GM18907 (cell line): ENCODE measurements at regions not wholly inside any gene's neighbourhood (a gene's known extent, or its start where the extent isn't known, plus 50 kb on each side); places are given as distances from the start of the nearest gene placed in this dataset.

Experiments
- ATAC-seq: cut with Tn5 transposase; IDR thresholded peaks from one replicate; pipeline ENCODE4 v1.9.1; 2021; ENCODE audit warnings: mild to moderate bottlenecking, moderate library complexity; ENCODE audit not compliant: unreplicated experiment

DNA sequence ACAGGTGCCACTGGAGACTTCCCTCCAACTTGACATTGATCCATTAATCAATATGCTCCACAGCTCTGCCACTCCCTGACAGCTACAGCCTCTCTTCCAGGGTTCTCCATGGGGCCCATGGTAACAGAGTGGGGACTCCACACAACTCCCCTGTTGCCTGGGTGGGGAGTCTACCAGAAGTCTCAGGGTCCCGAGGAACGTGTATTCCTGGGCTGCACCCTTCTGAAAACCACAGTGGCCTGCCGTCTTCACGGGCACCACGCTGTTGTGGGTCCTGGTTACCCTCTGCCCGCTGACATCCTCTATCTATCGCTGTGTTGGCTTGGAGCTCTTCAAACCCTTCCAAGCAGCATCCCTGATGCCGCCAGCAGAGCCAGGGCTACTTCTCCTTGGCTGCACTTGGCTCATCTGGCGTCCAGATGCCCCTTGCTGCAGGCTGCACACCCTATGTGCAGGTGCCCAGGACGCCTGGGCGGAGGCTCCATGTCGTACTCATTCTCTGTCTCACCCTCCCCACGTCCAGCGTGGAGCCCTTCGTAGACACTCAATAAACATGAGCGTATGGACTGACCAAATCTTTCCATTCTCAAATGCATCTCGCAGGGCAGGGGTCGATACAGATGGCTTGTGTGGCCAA lies 1341.8 kb downstream of the TBC1D22A start:
- no peak for ATAC-seq

GRCh38 chr22:48103126-48103875 lies 1340.9 kb downstream of the TBC1D22A start:
- no peak for ATAC-seq

DNA sequence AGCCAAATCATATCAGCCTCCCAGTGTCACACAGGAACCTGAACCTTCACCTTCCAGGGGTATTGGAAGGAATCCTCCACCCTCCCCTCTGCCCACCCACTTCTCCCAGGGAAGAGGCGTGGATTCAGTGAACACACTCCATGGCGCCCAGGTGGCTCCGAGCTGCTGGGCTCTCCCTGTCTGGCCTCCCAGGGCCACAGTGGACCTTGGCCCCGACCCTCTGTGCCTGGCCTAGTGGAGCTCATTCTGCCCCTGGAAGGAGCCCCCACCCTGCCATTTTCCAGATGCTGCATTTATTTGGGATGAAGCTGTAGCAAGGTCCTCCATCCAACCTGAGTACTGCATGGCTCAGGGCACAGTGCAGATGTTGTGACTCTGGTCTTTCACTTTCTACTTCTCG lies 1340.1 kb downstream of the TBC1D22A start:
- ATAC-seq = no peak

GRCh38 chr22:48101704-48102103 lies 1339.3 kb downstream of the TBC1D22A start:
- ATAC-seq = no peak

GRCh38 chr22:48100685-48101417 lies 1338.4 kb downstream of the TBC1D22A start:
- no peak for ATAC-seq

GRCh38 chr22:48099671-48100070 lies 1337.2 kb downstream of the TBC1D22A start:
- no peak for ATAC-seq

- ATAC-seq = peak; percentile 3
These were observed 1336.8 kb downstream of the TBC1D22A start for GRCh38 chr22:48099251-48099650.

DNA sequence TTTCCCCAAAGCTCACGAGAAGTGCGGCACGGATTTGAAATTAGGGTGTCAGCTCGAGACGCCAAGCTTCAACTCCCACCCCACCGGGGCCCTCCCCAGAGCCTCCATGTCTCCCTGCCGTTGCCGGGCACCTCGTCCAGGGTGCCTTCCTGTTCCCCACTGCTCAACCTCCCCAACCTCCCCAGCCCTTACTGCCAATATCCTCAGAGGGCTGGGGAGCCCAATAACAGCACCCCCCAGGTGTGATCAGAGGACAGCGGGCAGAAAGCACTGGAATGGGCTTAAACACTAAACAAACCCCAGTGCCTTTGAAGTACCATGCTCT lies 1336.4 kb downstream of the TBC1D22A start:
- peak; percentile 29 for ATAC-seq

GRCh38 chr22:48098243-48098920 lies 1335.9 kb downstream of the TBC1D22A start:
- ATAC-seq = peak; percentile 73

DNA sequence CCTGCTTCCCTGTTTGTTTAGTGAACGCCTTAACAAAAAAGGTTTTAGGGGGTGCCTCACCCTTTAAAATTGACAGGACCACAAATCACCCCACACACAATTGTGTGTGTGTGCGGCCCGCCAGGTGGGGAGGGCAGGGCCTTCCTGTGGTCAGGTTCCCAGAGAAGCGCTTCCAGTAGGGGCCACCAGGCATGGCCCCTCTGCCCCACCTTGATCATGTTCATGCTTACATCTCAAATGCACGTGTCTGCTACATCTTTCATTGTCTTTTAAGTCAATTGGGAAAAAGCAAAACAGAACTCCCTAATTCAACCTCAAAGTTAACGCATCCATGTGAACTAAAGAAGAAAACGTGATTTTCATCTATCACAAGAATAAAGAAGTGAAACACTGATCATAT lies 1335.3 kb downstream of the TBC1D22A start:
- ATAC-seq = peak; percentile 25

GRCh38 chr22:48096851-48097665 lies 1334.6 kb downstream of the TBC1D22A start:
- ATAC-seq = no peak

DNA sequence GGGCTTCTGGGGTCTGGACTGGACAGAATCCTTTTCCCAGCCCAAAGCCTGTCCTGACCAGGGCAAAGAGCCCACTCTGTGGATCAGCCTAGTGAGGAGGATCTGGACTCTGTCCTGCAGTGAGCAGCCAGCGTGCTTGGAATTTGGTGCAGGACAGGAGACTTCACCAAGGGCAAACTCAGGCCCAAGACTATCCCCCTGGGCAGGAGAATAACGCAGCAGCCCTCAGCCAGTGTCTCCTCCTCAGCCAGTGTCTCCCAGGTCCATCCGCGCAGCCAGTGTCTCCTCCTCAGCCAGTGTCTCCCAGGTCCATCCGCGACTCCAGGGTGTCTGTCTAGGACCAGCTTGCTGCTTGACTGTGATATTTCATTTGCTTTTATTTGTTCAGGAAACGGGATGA lies 1334.0 kb downstream of the TBC1D22A start:
- no peak for ATAC-seq

- no peak for ATAC-seq
These were observed 1331.5 kb downstream of the TBC1D22A start for GRCh38 chr22:48093981-48094380.

- no peak for ATAC-seq
These were observed 1330.4 kb downstream of the TBC1D22A start for GRCh38 chr22:48092866-48093265.

DNA sequence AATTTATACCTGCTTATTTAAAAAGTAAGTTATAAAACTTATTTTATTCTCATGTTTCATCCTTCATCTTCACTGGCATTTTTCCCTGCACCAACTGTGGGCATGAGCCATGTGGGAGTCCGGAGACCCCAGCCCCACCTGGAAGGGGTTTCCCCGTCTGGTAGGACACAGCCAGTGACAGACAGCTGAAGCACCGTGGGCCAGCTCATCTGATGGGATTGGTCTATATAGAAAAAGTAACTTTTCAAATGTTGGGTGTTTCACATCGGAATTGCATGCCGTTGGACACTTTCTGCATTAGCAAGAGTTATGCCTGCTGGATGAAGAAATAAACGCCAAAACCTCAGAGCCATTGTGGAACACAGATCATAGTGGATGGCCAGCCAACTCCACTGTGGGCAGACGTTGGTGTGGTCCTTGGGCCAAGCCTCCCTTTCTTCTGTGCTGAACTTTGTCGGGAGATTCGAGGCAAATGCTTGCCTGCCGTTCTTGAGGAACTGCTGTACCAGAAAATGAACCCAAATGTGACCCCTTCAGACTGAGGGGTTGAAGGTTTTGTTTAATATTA lies 1329.3 kb downstream of the TBC1D22A start:
- ATAC-seq = no peak

- no peak for ATAC-seq
These were observed 1328.7 kb downstream of the TBC1D22A start for GRCh38 chr22:48091060-48091650.

GRCh38 chr22:48090332-48090672 lies 1327.9 kb downstream of the TBC1D22A start:
- ATAC-seq = no peak

GRCh38 chr22:48089601-48090331 lies 1327.3 kb downstream of the TBC1D22A start:
- no peak for ATAC-seq

DNA sequence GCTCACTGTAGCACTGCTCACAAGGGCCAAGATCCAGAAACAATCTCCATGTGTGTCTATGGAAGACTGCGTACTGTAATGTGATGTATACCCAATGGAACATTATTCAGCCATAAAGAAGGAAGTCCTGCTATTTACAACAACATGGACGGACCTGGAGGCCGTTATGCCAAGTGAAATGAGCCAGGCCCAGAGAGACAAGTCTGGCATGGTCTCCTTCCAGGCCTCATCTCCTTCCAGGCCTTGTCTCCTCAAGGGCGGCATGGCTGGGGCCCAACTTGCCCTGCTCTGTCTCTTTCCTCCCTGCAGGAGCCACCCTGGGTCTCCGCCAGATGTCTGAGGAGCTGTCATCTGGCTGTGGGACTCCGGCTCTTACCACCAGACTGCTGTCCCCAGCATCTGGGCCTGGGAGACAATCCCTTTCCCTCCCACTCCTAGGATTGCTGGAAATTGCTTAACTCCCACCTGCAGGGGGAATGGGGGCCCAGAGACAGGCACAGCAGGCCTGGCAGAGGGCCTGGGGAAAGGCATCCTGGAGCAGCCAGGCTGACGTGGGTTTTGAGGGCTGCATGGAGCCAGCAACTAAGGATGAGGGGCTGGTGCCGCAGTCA lies 1326.6 kb downstream of the TBC1D22A start:
- ATAC-seq = no peak
